ENCODE measurements at regions not wholly inside any gene's neighbourhood (a gene's known extent, or its start where the extent isn't known, plus 50 kb on each side); places are given as distances from the start of the nearest gene placed in this dataset.
A peak's percentile ranks its signal among the peaks of the same experiment; 100 is the strongest.

- DNase-seq (ENCODE audit: extremely low read depth in 1 of 2, low read depth in 1 of 2), result peak in 1 of 2 donors; percentile 27
Measured at GRCh38 chr1:36650200-36651065, 167.7 kb upstream of the CSF3R start.

- no peak for DNase-seq (ENCODE audit: extremely low read depth in 1 of 2, low read depth in 1 of 2)
Measured at GRCh38 chr1:36645867-36646266, 163.2 kb upstream of the CSF3R start.

GRCh38 chr1:36644556-36644955 is 161.8 kb upstream of the CSF3R start:
- DNase-seq (ENCODE audit: extremely low read depth in 1 of 2, low read depth in 1 of 2), result no peak

- no peak for DNase-seq (ENCODE audit: extremely low read depth in 1 of 2, low read depth in 1 of 2)
Measured at GRCh38 chr1:36643371-36644270, 160.9 kb upstream of the CSF3R start.

- DNase-seq (ENCODE audit: extremely low read depth in 1 of 2, low read depth in 1 of 2), result no peak
Measured at GRCh38 chr1:36642802-36643201, 160.1 kb upstream of the CSF3R start.

- no peak for DNase-seq (ENCODE audit: extremely low read depth in 1 of 2, low read depth in 1 of 2)
Measured at GRCh38 chr1:36641776-36642175, 159.1 kb upstream of the CSF3R start.

- DNase-seq (ENCODE audit: extremely low read depth in 1 of 2, low read depth in 1 of 2), result no peak
Measured at GRCh38 chr1:36639461-36639860, 156.7 kb upstream of the CSF3R start.

- no peak for DNase-seq (ENCODE audit: extremely low read depth in 1 of 2, low read depth in 1 of 2)
Measured at GRCh38 chr1:36638268-36638667, 155.6 kb upstream of the CSF3R start.

GRCh38 chr1:36636206-36636605 is 153.5 kb upstream of the CSF3R start:
- DNase-seq (ENCODE audit: extremely low read depth in 1 of 2, low read depth in 1 of 2), result no peak

GRCh38 chr1:36635284-36635683 is 152.6 kb upstream of the CSF3R start:
- DNase-seq (ENCODE audit: extremely low read depth in 1 of 2, low read depth in 1 of 2), result no peak

- DNase-seq (ENCODE audit: extremely low read depth in 1 of 2, low read depth in 1 of 2), result no peak
Measured at GRCh38 chr1:36628804-36629203, 146.1 kb upstream of the CSF3R start.

GRCh38 chr1:36626435-36626834 is 143.7 kb upstream of the CSF3R start:
- no peak for DNase-seq (ENCODE audit: extremely low read depth in 1 of 2, low read depth in 1 of 2)

- DNase-seq (ENCODE audit: extremely low read depth in 1 of 2, low read depth in 1 of 2), result no peak
Measured at GRCh38 chr1:36625935-36626310, 143.2 kb upstream of the CSF3R start.

GRCh38 chr1:36625253-36625934 is 142.7 kb upstream of the CSF3R start:
- DNase-seq (ENCODE audit: extremely low read depth in 1 of 2, low read depth in 1 of 2), result no peak

- no peak for DNase-seq (ENCODE audit: extremely low read depth in 1 of 2, low read depth in 1 of 2)
Measured at GRCh38 chr1:36624466-36624865, 141.8 kb upstream of the CSF3R start.

- no peak for DNase-seq (ENCODE audit: extremely low read depth in 1 of 2, low read depth in 1 of 2)
Measured at GRCh38 chr1:36622741-36623648, 140.3 kb upstream of the CSF3R start.

GRCh38 chr1:36621531-36621930 is 138.8 kb upstream of the CSF3R start:
- DNase-seq (ENCODE audit: extremely low read depth in 1 of 2, low read depth in 1 of 2), result no peak

GRCh38 chr1:36620142-36620541 is 137.4 kb upstream of the CSF3R start:
- no peak for DNase-seq (ENCODE audit: extremely low read depth in 1 of 2, low read depth in 1 of 2)

- no peak for DNase-seq (ENCODE audit: extremely low read depth in 1 of 2, low read depth in 1 of 2)
Measured at GRCh38 chr1:36614991-36615390, 132.3 kb upstream of the CSF3R start.

GRCh38 chr1:36614571-36614970 is 131.9 kb upstream of the CSF3R start:
- DNase-seq (ENCODE audit: extremely low read depth in 1 of 2, low read depth in 1 of 2), result no peak

Measured in activated CD8-positive, alpha-beta memory T cell treated with anti-CD3 and anti-CD28 coated beads for 1 hour (primary cell).